Right renal cortex interstitium (tissue), 3 donors: ENCODE measurements at regions not wholly inside any gene's neighbourhood (a gene's known extent, or its start where the extent isn't known, plus 50 kb on each side); places are given as distances from the start of the nearest gene placed in this dataset.
"Not testable (repeated sequence)": the region's sequence is repeated elsewhere in the genome, so short reads cannot be mapped to it uniquely, and the experiment has no call there.

Experiments used
- DNase-seq, 3 donors: peaks; one replicate each; pipeline ENCODE4 v3.0.0-alpha.2; 2013; ENCODE audit warnings: low read depth in 3 of 3, low spot score in 2 of 3

GRCh38 chr13:65264066-65264465 is 1966.1 kb downstream of the PCDH9 start:
- no peak for DNase-seq

GRCh38 chr13:65260946-65261891 is 1968.9 kb downstream of the PCDH9 start:
- DNase-seq = no peak

- no peak for DNase-seq
These were observed 1989.4 kb downstream of the PCDH9 start for GRCh38 chr13:65240773-65241172.

GRCh38 chr13:65236841-65237418 is 1993.2 kb downstream of the PCDH9 start:
- no peak for DNase-seq

GRCh38 chr13:65217471-65217995 is 2012.6 kb downstream of the PCDH9 start:
- DNase-seq = no peak

GRCh38 chr13:65202845-65203244 is 2027.3 kb downstream of the PCDH9 start:
- DNase-seq = not testable (repeated sequence)

GRCh38 chr13:65188721-65189120 is 2041.4 kb downstream of the PCDH9 start:
- DNase-seq = no peak

- no peak for DNase-seq
These were observed 2062.1 kb downstream of the PCDH9 start for GRCh38 chr13:65168026-65168425.

GRCh38 chr13:65166675-65167074 is 2063.5 kb downstream of the PCDH9 start:
- no peak for DNase-seq

GRCh38 chr13:65159803-65160202 is 2070.3 kb downstream of the PCDH9 start:
- DNase-seq = no peak

GRCh38 chr13:65155861-65156260 is 2074.3 kb downstream of the PCDH9 start:
- no peak for DNase-seq

- no peak for DNase-seq
These were observed 2075.3 kb downstream of the PCDH9 start for GRCh38 chr13:65154661-65155447.

- DNase-seq = no peak
These were observed 2080.4 kb downstream of the PCDH9 start for GRCh38 chr13:65149687-65150086.

GRCh38 chr13:65143920-65144319 is 2086.2 kb downstream of the PCDH9 start:
- DNase-seq = no peak

GRCh38 chr13:65133094-65133493 is 2097.0 kb downstream of the PCDH9 start:
- DNase-seq = no peak

- no peak for DNase-seq
These were observed 2104.9 kb downstream of the PCDH9 start for GRCh38 chr13:65125236-65125635.

- DNase-seq = no peak
These were observed 2117.6 kb downstream of the PCDH9 start for GRCh38 chr13:65112531-65112941.

- DNase-seq = no peak
These were observed 2118.0 kb downstream of the PCDH9 start for GRCh38 chr13:65112123-65112522.

- no peak for DNase-seq
These were observed 2118.9 kb downstream of the PCDH9 start for GRCh38 chr13:65111223-65111622.

GRCh38 chr13:65104436-65104835 is 2125.7 kb downstream of the PCDH9 start:
- DNase-seq = not testable (repeated sequence)

- no peak for DNase-seq
These were observed 2126.8 kb downstream of the PCDH9 start for GRCh38 chr13:65103351-65103750.
